H1 (cell line): ENCODE measurements at regions not wholly inside any gene's neighbourhood (a gene's known extent, or its start where the extent isn't known, plus 50 kb on each side); places are given as distances from the start of the nearest gene placed in this dataset.

Experiments used
- CTCF ChIA-PET: fragments of 300-600 bp; sonication (Branson Sonifier 250); formaldehyde crosslinking; loops from one replicate; lab custom pipeline; 2021; ENCODE audit not compliant: partially characterized antibody; lab: Charles Lee
- POLR2A ChIA-PET: fragments of 300-600 bp; sonication (Branson Sonifier 250); formaldehyde crosslinking; loops from one replicate; lab custom pipeline; 2021; ENCODE audit warnings: inconsistent platforms; ENCODE audit not compliant: partially characterized antibody; lab: Charles Lee
- DNase-seq, 2 experiments: peaks; one replicate each; pipeline versions ENCODE4 v3.0.0 to v3.0.0-alpha.2; 2010 to 2022; ENCODE audit warnings: low spot score in 2 of 2, low read depth in 1 of 2, mixed read lengths in 1 of 2
- FAIRE-seq: peaks from 2 replicates; lab custom pipeline; 2011; peaks lifted over from hg19 to GRCh38; lab: Jason Lieb, UNC
- H2AFZ ChIP-seq: 2 replicates; pipeline ENCODE4 v1.8.1; 2012; ENCODE audit warnings: low read length, inconsistent platforms
- H2AK5ac ChIP-seq: 2 replicates; pipeline ENCODE4 v1.6.1; 2013; ENCODE audit warnings: low read depth, low read length
- H2BK120ac ChIP-seq: replicated peaks from 2 replicates; pipeline ENCODE3; 2013; ENCODE audit warnings: low read depth, low read length, inconsistent platforms
- H2BK12ac ChIP-seq: 2 replicates; pipeline ENCODE4 v1.6.1; 2013; ENCODE audit warnings: low read depth, low read length
- H2BK15ac ChIP-seq: 2 replicates; pipeline ENCODE4 v1.6.1; 2013; ENCODE audit warnings: low read length
- H2BK20ac ChIP-seq: 2 replicates; pipeline ENCODE4 v1.6.1; 2013; ENCODE audit warnings: low read length
- H2BK5ac ChIP-seq: 2 replicates; pipeline ENCODE4 v1.6.1; 2013; ENCODE audit warnings: low read depth, low read length
- H3K14ac ChIP-seq: 2 replicates; pipeline ENCODE4 v1.6.1; 2013; ENCODE audit warnings: inconsistent platforms; ENCODE audit not compliant: insufficient read length
- H3K18ac ChIP-seq: 2 replicates; pipeline ENCODE4 v1.6.1; 2013; ENCODE audit warnings: low read length; ENCODE audit errors: extremely low read depth
- H3K23ac ChIP-seq: 2 replicates; pipeline ENCODE4 v1.6.1; 2013; ENCODE audit warnings: inconsistent platforms; ENCODE audit not compliant: insufficient read length
- H3K23me2 ChIP-seq: 2 replicates; pipeline ENCODE4 v1.6.1; 2013; ENCODE audit warnings: low read depth, low read length
- H3K27ac ChIP-seq: 2 replicates; pipeline ENCODE4 v1.6.1; 2011; ENCODE audit warnings: low read depth, low read length, inconsistent platforms
- H3K27me3 ChIP-seq, 4 experiments: replicated peaks in 1 of 4; 1 replicate in 1 of 4; 2 replicates in 3 of 4; pipeline versions ENCODE4 v1.6.1 to v1.8.1; 2011 to 2013; ENCODE audit warnings: low read length in 3 of 4, mild to moderate bottlenecking in 3 of 4, inconsistent platforms in 2 of 4, mixed read lengths in 2 of 4, moderate library complexity in 1 of 4; ENCODE audit not compliant: control insufficient read depth in 3 of 4, insufficient read depth in 3 of 4; ENCODE audit errors: extremely low read depth in 1 of 4
- H3K36me3 ChIP-seq, 4 experiments: 2 replicates each; pipeline versions ENCODE4 v1.6.1 to v1.8.1; 2011 to 2013; ENCODE audit warnings: mild to moderate bottlenecking in 4 of 4, low read length in 3 of 4, moderate library complexity in 2 of 4, control low read depth in 1 of 4, inconsistent platforms in 1 of 4; ENCODE audit not compliant: insufficient read depth in 4 of 4, control insufficient read depth in 2 of 4
- H3K4ac ChIP-seq: replicated peaks from 2 replicates; pipeline ENCODE3; 2013; ENCODE audit warnings: low read length, low read depth, mixed read lengths, inconsistent platforms; ENCODE audit not compliant: insufficient read length
- H3K4me1 ChIP-seq, 4 experiments: replicated peaks in 1 of 4; 1 replicate in 1 of 4; 2 replicates in 3 of 4; pipeline versions ENCODE4 v1.6.1 to v1.8.1; 2011 to 2013; ENCODE audit warnings: low read length in 3 of 4, inconsistent platforms in 2 of 4, mixed read lengths in 1 of 4; ENCODE audit not compliant: insufficient read depth in 4 of 4, control insufficient read depth in 3 of 4
- H3K4me2 ChIP-seq, 2 experiments: 2 replicates each; pipeline versions ENCODE4 v1.6.1 to v1.8.1; 2011 to 2013; ENCODE audit warnings: low read depth in 2 of 2, low read length in 2 of 2, control low read depth in 1 of 2, inconsistent platforms in 1 of 2, mild to moderate bottlenecking in 1 of 2; ENCODE audit not compliant: insufficient read depth in 1 of 2
- H3K4me3 ChIP-seq, 4 experiments: fragments of 200-600, 300-600 bp in 1 of 4; sonication (generic), shearing (Covaris generic), sonication (Bioruptor Twin) in 1 of 4; 2 replicates each; pipeline versions ENCODE4 v1.5.1 to v1.8.1; 2011 to 2016; ENCODE audit warnings: low read length in 4 of 4, low read depth in 3 of 4, control low read depth in 2 of 4, inconsistent platforms in 2 of 4, mild to moderate bottlenecking in 2 of 4, mixed read lengths in 1 of 4, moderate library complexity in 1 of 4; ENCODE audit not compliant: insufficient read depth in 2 of 4; ENCODE audit errors: extremely low read depth in 1 of 4
- H3K56ac ChIP-seq: replicated peaks from 2 replicates; pipeline ENCODE3; 2013; ENCODE audit warnings: low read depth, mild to moderate bottlenecking, mixed read lengths, low read length, inconsistent platforms; ENCODE audit not compliant: insufficient read length
- H3K79me1 ChIP-seq: 2 replicates; pipeline ENCODE4 v1.6.1; 2013; ENCODE audit warnings: low read depth, low read length, control low read depth
- H3K79me2 ChIP-seq, 2 experiments: 2 replicates each; pipeline versions ENCODE4 v1.6.1 to v1.8.1; 2012 to 2013; ENCODE audit warnings: low read length in 2 of 2, mild to moderate bottlenecking in 2 of 2, inconsistent platforms in 1 of 2; ENCODE audit not compliant: insufficient read depth in 2 of 2, control insufficient read depth in 1 of 2
- H3K9ac ChIP-seq, 4 experiments: replicated peaks in 1 of 4; 1 replicate in 1 of 4; 2 replicates in 3 of 4; pipeline versions ENCODE4 v1.6.1 to v1.8.1; 2011 to 2013; ENCODE audit warnings: low read depth in 3 of 4, low read length in 3 of 4, control low read depth in 2 of 4, mild to moderate bottlenecking in 2 of 4, moderate library complexity in 2 of 4, inconsistent platforms in 1 of 4; ENCODE audit errors: extremely low read depth in 1 of 4
- H3K9me3 ChIP-seq, 2 experiments: 2 replicates each; pipeline versions ENCODE4 v1.6.1 to v1.8.1; 2012 to 2013; ENCODE audit warnings: mild to moderate bottlenecking in 2 of 2, moderate library complexity in 2 of 2, control low read depth in 1 of 2, inconsistent platforms in 1 of 2, low read depth in 1 of 2, low read length in 1 of 2, mixed read lengths in 1 of 2; ENCODE audit not compliant: insufficient read depth in 2 of 2
- H4K20me1 ChIP-seq, 2 experiments: replicated peaks in 1 of 2; 2 replicates each; pipeline versions ENCODE3 to v1.8.1; 2011 to 2013; ENCODE audit warnings: inconsistent platforms in 2 of 2, low read length in 2 of 2, mild to moderate bottlenecking in 1 of 2; ENCODE audit not compliant: insufficient read depth in 2 of 2, control insufficient read depth in 1 of 2
- H4K5ac ChIP-seq: 2 replicates; pipeline ENCODE4 v1.6.1; 2013; ENCODE audit warnings: low read length, low read depth, mixed read lengths, inconsistent platforms; ENCODE audit not compliant: insufficient read length
- H4K8ac ChIP-seq: 2 replicates; pipeline ENCODE4 v1.8.0; 2013; ENCODE audit warnings: mild to moderate bottlenecking, moderate library complexity, low read length, inconsistent platforms; ENCODE audit not compliant: insufficient read depth; ENCODE audit errors: extremely low read depth
- H4K91ac ChIP-seq: replicated peaks from 2 replicates; pipeline ENCODE3; 2013; ENCODE audit warnings: low read length, mixed read lengths, inconsistent platforms; ENCODE audit not compliant: insufficient read length
- BACH1 ChIP-seq: IDR thresholded peaks from 2 replicates; pipeline ENCODE4 v1.6.1; 2012; ENCODE audit warnings: low read length, improper control_type of control experiment
- BCL11A ChIP-seq, 2 experiments: IDR thresholded peaks; one replicate each; pipeline ENCODE4 v1.6.1; 2011; ENCODE audit warnings: low read depth in 2 of 2, low read length in 2 of 2, mild to moderate bottlenecking in 2 of 2
- CBX8 ChIP-seq: fragments of 300-800, 300-1000 bp; sonication (generic); IDR thresholded peaks from 2 replicates; pipeline ENCODE4 v1.7.1; 2016; ENCODE audit warnings: low read depth, low read length, borderline replicate concordance
- CREB1 ChIP-seq: IDR thresholded peaks from 2 replicates; pipeline ENCODE4 v1.6.1; 2012; ENCODE audit warnings: inconsistent platforms
- E2F6 ChIP-seq: IDR thresholded peaks from 2 replicates; pipeline ENCODE4 v1.6.1; 2012; ENCODE audit warnings: inconsistent platforms
- GTF2F1 ChIP-seq: IDR thresholded peaks from 2 replicates; pipeline ENCODE4 v1.6.1; 2012; ENCODE audit warnings: low read depth, low read length, improper control_type of control experiment, borderline replicate concordance
- HDAC2 ChIP-seq, 2 experiments: fragments of 300-600 bp in 1 of 2; sonication (generic) in 1 of 2; IDR thresholded peaks; 2 replicates each; pipeline ENCODE4 v1.6.1; 2011 to 2012; ENCODE audit warnings: low read depth in 2 of 2, low read length in 2 of 2, mild to moderate bottlenecking in 2 of 2, moderate library complexity in 2 of 2, borderline replicate concordance in 1 of 2, inconsistent platforms in 1 of 2
- KDM5A ChIP-seq: fragments of 200-600 bp; IDR thresholded peaks from 2 replicates; pipeline ENCODE4 v1.7.1; 2012; ENCODE audit warnings: mild to moderate bottlenecking, low read length, inconsistent platforms, mixed read lengths
- NANOG ChIP-seq: IDR thresholded peaks from 2 replicates; pipeline ENCODE4 v1.6.1; 2011; ENCODE audit warnings: low read length, low read depth, mild to moderate bottlenecking, inconsistent platforms; ENCODE audit not compliant: insufficient read depth, poor library complexity, severe bottlenecking
- SP1 ChIP-seq: IDR thresholded peaks from 2 replicates; pipeline ENCODE4 v1.6.1; 2011; ENCODE audit warnings: low read depth, low read length
- SP4 ChIP-seq: IDR thresholded peaks from 2 replicates; pipeline ENCODE4 v1.6.1; 2012; ENCODE audit warnings: low read length, inconsistent platforms
- TAF1 ChIP-seq: IDR thresholded peaks from 2 replicates; pipeline ENCODE4 v1.6.1; 2011; ENCODE audit warnings: mild to moderate bottlenecking, low read depth, low read length
- TAF7 ChIP-seq: optimal IDR thresholded peaks from 2 replicates; pipeline ENCODE3; 2011; ENCODE audit warnings: low read depth, mild to moderate bottlenecking, inconsistent platforms, low read length, moderate library complexity, borderline replicate concordance
- YY1 ChIP-seq: IDR thresholded peaks from 2 replicates; pipeline ENCODE4 v1.6.1; 2011; ENCODE audit warnings: low read depth, mild to moderate bottlenecking, low read length
- WGBS, 2 experiments: shearing (Covaris generic) in 1 of 2; methylation state at CpG; one replicate each; pipeline versions ENCODE4 v1.1.6 to v1.1.7; 2013 to 2015; ENCODE audit warnings: low lambda C conversion rate in 2 of 2, mixed read lengths in 2 of 2, inconsistent platforms in 1 of 2, low coverage in 1 of 2, missing lambda C conversion rate in 1 of 2; ENCODE audit not compliant: insufficient replicate concordance in 2 of 2, insufficient coverage in 1 of 2, insufficient read length in 1 of 2; ENCODE audit errors: extremely low coverage in 1 of 2, missing lambda C conversion rate in 1 of 2; 5-methylcytosine and 5-hydroxymethylcytosine counted together

- POLR2A ChIA-PET = no interaction called here
- WGBS, 2 experiments = 79% methylated on average over 8 of the region's 8 CpGs; no CpG with 5 or more reads in 1 of the 2 experiments
- no peak overlapping the region for H3K23ac ChIP-seq
- TF ChIP-seq BACH1 (no peak), BCL11A (IDR thresholded peaks at IDR 0.05; ENCODE audit: low read depth in 2 of 2, low read length in 2 of 2) (no peak), CBX8 (no peak), E2F6 (no peak), SP1 (no peak), TAF7 (no peak), YY1 (no peak), NANOG (no peak), SP4 (no peak), CREB1 (no peak), HDAC2 (IDR thresholded peaks at IDR 0.05; ENCODE audit: borderline replicate concordance in 1 of 2, low read depth in 2 of 2, low read length in 2 of 2) (no peak), TAF1 (no peak), GTF2F1 (no peak), KDM5A (no peak)
Measured at GRCh38 chr2:147636238-147636882, 208.5 kb upstream of the ACVR2A start.

More at GRCh38 chr2:147636238-147636882, 208.5 kb upstream of the ACVR2A start:
- no peaks in the 10 kb centered on the region for H3K79me2 ChIP-seq
- FAIRE-seq (no peak), DNase-seq (no peak)
- no peaks in the 10 kb centered on the region for H4K20me1 ChIP-seq
- no peak overlapping the region for H2AFZ ChIP-seq
- H3K9ac ChIP-seq = no peak overlapping the region
- no peak overlapping the region for H3K4me2 ChIP-seq
- H3K27me3 ChIP-seq = peaks cover 0 to 2% (median 0%) of the 10 kb centered on the region in 4 experiments; a peak in 1 of 7 replicates
- CTCF ChIA-PET = interaction anchor here (0.6 to 1.7 kb wide), 2 partner anchors 13 to 40 kb away, joined by 3 to 4 read pairs; no protein-coding TSS in a partner anchor
- H3K56ac ChIP-seq = no peak overlapping the region
- no peak overlapping the region for H2AK5ac ChIP-seq
- no peak overlapping the region for H3K4ac ChIP-seq
- no peaks in the 10 kb centered on the region for H3K9me3 ChIP-seq
- H3K4me3 ChIP-seq = no peak overlapping the region
- H2BK5ac ChIP-seq = no peak overlapping the region
- H3K79me1 ChIP-seq = no peaks in the 10 kb centered on the region
- no peak overlapping the region for H2BK15ac ChIP-seq
- H3K27ac ChIP-seq = no peak overlapping the region
- no peak overlapping the region for H2BK120ac ChIP-seq
- H2BK20ac ChIP-seq = no peak overlapping the region
- H3K18ac ChIP-seq = no peak overlapping the region
- no peak overlapping the region for H4K91ac ChIP-seq
- H4K5ac ChIP-seq = no peak overlapping the region
- no peak overlapping the region for H4K8ac ChIP-seq
- no peaks in the 10 kb centered on the region for H3K36me3 ChIP-seq
- H3K14ac ChIP-seq = no peak overlapping the region
- H2BK12ac ChIP-seq = no peak overlapping the region
- H3K4me1 ChIP-seq = no peaks in the 10 kb centered on the region
- no peaks in the 10 kb centered on the region for H3K23me2 ChIP-seq
